GM23248 (cell line): ENCODE measurements at regions not wholly inside any gene's neighbourhood (a gene's known extent, or its start where the extent isn't known, plus 50 kb on each side); places are given as distances from the start of the nearest gene placed in this dataset.

ENCODE experiments used
- EZH2 ChIP-seq: fragments of 200-600 bp; sonication (generic); IDR thresholded peaks from 2 replicates; pipeline ENCODE4 v1.6.1; 2018; ENCODE audit warnings: antibody characterized with exemption, mild to moderate bottlenecking; ENCODE audit not compliant: insufficient read depth, poor library complexity, severe bottlenecking
- EZH2phosphoT487 ChIP-seq: fragments of 200-600 bp; sonication (generic); IDR thresholded peaks from 2 replicates; pipeline ENCODE4 v1.6.1; 2018; ENCODE audit warnings: antibody characterized with exemption, moderate library complexity, mild to moderate bottlenecking, low read depth; ENCODE audit not compliant: insufficient read depth

- TF ChIP-seq EZH2 (no peak), EZH2phosphoT487 (no peak)
Observed at GRCh38 chr19:32053861-32054260, 291.5 kb upstream of the ZNF507 start.
